RPMI7951 (cell line): ENCODE measurements at regions not wholly inside any gene's neighbourhood (a gene's known extent, or its start where the extent isn't known, plus 50 kb on each side); places are given as distances from the start of the nearest gene placed in this dataset.

ENCODE experiments used
- DNase-seq: peaks from one replicate; pipeline ENCODE4 v3.0.0-alpha.2; 2012; ENCODE audit warnings: low read depth

DNA sequence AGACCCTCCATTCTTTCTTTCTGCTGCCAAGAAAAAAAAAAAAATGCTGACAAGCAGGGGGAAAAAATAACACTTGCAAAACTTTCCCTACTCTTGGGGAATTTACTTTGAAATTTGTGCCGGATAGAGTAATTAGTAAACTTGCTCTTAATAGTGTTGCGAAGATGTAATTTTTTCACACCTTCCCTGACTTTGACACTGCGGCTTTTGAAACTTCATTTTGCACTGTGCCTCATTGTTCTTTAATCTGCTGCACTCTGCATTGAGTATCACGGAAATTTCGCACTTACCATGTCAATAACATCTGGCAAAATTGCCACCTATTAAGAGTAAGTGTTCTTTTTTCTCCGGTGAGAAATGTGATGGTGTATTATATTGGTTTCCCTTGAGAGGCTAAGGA is 596.1 kb downstream of the VRK1 start:
- DNase-seq, result no peak

- DNase-seq, result no peak
Measured at GRCh38 chr14:97395068-97395467, 597.9 kb downstream of the VRK1 start.

DNA sequence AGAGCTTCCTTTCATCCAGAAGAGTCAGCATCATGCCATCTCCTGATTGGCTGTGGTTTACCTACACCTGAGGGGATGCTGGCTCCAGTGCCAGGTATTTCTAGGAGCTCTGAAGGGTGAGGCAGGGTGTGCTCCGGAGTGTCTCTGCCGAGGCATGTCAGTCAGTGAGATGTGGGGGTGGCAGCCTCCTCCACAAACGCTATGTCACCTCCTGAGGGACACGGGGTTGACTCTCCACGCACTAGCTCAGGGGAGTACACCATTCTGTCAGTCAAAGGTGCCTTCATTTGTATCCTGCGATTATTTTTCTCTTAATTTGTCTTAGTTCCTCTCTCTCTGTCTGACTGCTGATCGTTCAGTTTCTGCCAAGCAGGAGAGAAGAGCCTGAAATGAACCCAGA is 604.5 kb downstream of the VRK1 start:
- DNase-seq, result no peak

- no peak for DNase-seq
Measured at GRCh38 chr14:97402279-97402678, 605.1 kb downstream of the VRK1 start.

DNA sequence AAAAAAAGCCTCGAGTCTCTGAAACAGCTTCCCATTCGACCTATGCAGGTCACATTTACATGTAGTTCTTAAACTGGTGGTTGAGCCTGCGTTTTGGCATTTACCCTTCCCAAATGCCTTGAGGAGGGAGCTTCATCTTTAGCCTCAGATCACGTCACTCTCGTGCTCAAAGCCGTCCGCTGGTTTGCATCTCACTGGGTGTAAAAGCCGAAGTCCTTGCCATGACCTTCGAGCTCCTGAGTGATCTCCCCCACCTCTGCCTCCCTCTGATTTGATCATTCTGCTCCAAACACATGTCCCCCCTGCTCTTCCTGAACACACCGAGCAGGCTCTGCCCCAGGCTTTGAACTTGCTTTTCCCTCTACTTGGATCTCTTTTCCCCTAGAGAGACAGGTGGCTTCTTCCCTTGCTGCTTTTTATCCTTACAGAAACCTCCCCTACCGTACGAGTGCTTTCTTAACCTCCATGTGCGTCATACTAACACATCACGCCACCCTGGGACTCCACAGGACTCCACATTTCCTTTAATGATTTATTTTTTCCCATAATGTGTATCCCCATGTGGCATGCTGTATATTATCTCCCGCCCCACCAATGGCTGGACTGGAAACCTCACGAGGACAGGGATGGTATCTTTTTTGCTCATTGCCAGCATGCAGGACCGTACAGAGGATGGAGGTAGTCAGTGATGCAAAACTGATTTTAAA is 610.7 kb downstream of the VRK1 start:
- no peak for DNase-seq

GRCh38 chr14:97408503-97408902 is 611.3 kb downstream of the VRK1 start:
- DNase-seq, result no peak

GRCh38 chr14:97408937-97409815 is 612.0 kb downstream of the VRK1 start:
- no peak for DNase-seq

DNA sequence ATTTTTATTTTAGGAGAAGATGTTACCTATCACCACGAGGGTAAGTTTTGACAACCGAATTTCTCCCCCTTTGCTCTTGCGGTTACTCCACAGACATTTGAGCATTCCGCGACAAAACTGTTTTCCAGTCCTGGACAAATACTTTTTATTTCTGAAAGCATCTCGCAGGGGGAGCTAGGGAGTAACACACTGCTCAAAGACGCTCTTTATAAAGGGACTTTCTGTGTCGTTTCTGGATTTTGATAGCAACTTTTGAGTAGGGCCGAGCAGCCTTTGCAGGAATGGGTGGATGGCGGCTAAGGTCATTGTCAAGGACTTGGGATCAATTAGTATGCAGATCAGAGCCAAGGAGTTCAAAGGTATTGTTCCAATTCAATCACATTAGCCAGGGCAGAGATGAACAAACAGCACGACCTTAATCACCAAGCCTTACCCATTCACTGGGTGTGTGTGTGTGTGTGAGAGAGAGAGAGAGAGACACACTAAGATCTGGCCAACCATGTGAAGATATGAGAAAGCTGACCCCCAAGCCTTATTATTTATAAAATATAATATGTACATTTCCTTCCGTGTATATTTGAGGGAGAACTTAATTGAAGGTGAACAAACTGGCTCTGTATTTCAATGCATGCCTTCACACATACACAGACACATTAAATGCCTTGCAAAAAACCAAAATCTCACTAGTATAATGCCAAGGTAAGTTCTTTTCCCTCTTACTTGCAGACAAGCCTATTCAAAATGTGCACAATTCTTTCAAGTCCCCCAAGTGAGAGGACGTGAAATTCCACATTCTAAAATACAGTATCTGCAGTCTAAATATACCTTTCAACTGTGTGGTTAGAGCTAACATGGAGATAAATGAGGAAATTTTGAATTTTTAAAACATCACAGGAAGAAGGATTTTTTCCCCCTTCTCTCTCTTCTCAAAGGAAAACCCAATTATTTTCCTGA is 613.8 kb downstream of the VRK1 start:
- peak; percentile 9 for DNase-seq

DNA sequence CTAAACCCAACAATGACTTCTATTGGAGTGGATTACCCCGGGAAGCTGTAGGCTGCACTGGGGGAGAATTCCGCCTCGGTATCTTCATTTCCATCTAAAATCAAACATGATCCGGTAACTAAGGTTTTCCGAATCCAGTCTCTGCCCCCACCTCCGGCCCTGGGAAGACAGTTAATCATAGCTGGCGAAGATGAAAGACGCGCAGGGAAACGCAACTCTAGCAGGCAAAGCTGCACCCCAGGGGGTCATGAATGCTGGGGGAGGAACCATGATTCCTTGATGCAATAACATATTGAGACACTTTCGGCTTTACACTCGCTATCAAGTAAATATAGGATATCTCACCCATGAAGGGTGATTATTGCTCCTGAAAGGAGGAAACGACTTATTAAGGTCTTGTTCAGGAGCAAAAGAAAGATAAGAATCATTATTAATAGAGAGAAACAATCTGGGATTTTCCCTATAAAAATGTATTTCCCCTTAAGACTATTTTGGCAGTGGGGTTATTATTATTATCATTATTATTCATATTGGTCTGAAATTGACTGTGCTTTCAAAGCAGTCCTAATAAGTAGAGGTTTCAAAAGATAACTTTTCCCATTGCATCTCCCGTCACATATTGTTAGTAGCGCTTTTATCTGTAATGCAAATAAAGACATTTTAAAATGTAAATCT is 614.9 kb downstream of the VRK1 start:
- no peak for DNase-seq

GRCh38 chr14:97413022-97413539 is 615.9 kb downstream of the VRK1 start:
- DNase-seq, result no peak

DNA sequence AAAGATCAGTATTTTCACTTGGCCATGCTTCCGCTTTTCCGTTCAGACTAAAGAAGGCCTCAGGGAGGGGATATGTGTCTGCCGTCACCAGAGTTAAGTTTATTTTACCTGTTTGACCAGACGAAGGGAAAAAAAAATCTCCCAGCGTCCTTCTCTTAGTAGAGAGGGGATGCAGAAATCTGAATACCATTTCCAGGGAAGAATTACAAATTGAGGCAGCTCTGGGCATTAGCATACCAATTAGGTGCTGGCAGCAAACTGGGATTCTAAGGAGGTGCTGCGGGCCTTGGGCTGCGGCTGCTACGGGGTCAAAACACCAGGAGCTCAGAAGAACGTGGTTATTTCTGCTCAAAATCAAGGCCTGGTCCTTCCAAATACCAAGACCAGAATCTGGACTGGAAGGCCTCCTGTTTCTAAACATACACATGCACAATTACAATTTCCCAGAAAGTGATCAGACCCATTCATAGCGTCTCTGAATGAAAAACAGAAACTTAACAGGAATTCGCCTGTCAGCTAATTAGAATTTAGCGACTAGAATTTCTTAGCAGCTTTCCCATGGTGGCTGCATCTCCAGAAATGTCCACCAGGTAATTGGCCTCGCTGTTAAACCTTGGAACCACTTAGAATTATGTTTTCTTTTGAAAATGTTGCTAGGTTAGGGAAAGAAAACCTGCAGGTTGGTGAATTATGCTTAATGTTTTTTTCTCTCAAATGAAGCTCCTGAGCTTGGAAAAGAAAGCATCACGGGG is 617.0 kb downstream of the VRK1 start:
- DNase-seq, result no peak

DNA sequence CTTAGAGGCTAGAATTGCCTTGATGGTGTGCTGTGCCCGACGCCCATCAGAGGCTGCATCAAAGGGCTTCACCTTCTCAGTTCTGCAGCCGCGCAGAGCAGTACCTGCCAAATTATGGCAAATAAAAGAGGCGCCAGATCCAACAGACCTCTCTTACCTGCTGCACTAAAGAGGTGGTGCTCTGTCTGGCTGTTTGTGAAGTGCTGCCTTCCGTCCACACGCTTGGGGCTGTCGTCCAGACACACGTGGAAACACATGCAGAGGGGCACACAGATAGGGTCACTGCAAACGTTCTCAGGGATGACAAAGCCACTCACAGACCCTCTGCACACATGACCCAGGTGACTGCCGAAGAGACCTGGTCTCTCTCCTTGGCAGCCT is 617.5 kb downstream of the VRK1 start:
- no peak for DNase-seq

GRCh38 chr14:97415907-97416306 is 618.7 kb downstream of the VRK1 start:
- no peak for DNase-seq

DNA sequence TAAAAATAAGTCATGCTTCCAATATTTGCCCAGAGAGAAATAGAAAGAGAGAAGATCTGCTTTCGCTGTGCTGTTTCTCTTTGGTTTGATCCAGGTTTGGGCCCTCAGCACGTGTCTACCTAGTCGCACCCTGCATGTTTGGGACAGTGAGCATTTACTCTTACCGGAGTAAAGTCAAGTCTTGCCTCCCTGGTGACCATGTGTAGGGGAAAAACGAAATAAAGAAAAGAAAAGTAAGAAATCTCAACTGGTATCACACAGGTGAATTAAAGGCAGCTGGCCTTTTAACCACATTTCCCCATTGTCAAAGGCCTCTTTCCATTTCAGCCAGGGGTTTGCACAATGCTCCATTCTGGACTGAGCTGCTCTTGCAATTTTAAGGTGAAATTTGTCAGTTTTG is 619.4 kb downstream of the VRK1 start:
- no peak for DNase-seq

DNA sequence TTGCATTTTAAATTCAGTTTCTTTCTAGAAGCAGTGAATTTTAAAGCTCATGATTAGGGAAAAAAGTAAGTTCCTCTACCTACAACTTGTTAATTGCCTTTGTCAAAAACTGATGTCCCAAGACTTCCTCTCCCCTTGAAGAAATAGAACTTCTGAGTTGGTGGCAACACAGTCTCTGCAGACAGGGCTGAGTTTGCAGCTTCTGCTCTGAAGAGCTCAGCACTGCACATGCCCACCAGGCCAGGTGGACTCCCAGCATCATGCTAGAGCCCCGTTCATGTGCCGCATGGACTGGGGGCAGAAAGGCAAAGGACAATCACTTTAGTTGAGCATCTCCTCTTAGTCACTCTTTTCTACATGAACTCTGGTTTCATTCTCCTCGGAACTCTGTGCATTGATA is 620.1 kb downstream of the VRK1 start:
- DNase-seq, result no peak

GRCh38 chr14:97420211-97420610 is 623.0 kb downstream of the VRK1 start:
- no peak for DNase-seq

DNA sequence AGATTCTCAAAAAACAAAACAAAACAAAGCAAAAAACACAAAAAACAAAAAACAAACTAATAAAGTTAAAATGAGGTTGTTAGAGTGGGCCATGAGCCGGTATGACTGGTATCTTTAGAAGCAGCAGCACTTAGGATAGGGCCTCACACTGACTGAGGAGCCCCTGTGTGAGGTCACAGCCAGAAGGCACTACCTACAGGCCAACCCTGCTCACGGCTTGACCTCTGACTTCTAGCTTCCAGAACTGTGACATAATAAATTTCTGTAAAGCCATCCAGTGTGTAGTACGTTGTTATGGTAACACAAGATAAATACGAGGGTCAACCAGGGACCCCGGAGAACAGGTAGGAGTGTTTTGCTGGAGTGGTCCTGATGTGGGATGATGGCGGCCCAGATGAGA is 629.6 kb downstream of the VRK1 start:
- DNase-seq, result no peak

- no peak for DNase-seq
Measured at GRCh38 chr14:97428808-97429440, 631.7 kb downstream of the VRK1 start.

- DNase-seq, result no peak
Measured at GRCh38 chr14:97432586-97432985, 635.4 kb downstream of the VRK1 start.

DNA sequence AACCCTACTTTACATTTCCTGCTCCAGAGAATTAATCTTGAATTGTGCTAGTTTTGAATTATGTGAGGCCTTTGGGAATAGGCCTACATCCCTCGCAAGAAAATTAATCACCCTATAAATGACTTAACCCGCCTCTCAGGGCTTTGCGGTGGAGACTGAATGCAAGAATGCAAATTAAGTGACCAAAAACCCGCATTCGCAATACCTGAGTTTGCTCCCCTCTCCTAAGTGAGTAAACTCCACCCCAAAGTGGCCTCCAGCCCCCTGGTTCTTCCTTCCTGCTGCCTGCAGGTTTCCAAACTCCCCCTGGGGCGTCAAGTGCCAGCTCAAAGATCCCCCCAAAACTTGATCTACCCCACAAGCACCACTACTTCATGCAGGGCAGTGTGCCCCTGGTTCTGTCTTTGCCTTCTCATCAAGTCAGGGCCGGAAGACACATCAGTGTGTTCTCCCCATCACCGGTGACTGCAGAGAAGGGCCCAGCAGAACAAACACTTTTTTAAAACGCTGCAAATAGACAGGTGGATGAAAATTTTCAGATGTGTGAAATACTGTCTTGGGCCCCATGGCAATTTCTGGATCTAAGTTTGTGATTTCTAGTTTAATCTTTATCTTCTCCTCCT is 644.7 kb downstream of the VRK1 start:
- DNase-seq, result no peak
